Fibroblast of skin of scalp (primary cell): ENCODE measurements at regions not wholly inside any gene's neighbourhood (a gene's known extent, or its start where the extent isn't known, plus 50 kb on each side); places are given as distances from the start of the nearest gene placed in this dataset.
A peak's percentile ranks its signal among the peaks of the same experiment; 100 is the strongest.
"Not testable (repeated sequence)": the region's sequence is repeated elsewhere in the genome, so short reads cannot be mapped to it uniquely, and the experiment has no call there.

ENCODE experiments used
- DNase-seq: peaks from one replicate; pipeline ENCODE4 v3.0.0-alpha.2; 2013

GRCh38 chr15:38817427-38818156, 253.0 kb upstream of the RASGRP1 start:
- peak; percentile 80 for DNase-seq

- DNase-seq = no peak
Measured at GRCh38 chr15:38818157-38818790, 253.7 kb upstream of the RASGRP1 start.

- DNase-seq = no peak
Measured at GRCh38 chr15:38819387-38819950, 254.9 kb upstream of the RASGRP1 start.

- no peak for DNase-seq
Measured at GRCh38 chr15:38823263-38823662, 258.6 kb upstream of the RASGRP1 start.

GRCh38 chr15:38824719-38825118, 260.1 kb upstream of the RASGRP1 start:
- DNase-seq = no peak

- no peak for DNase-seq
Measured at GRCh38 chr15:38826880-38827279, 262.3 kb upstream of the RASGRP1 start.

- peak; percentile 81 for DNase-seq
Measured at GRCh38 chr15:38828031-38828532, 263.5 kb upstream of the RASGRP1 start.

- no peak for DNase-seq
Measured at GRCh38 chr15:38829086-38829485, 264.5 kb upstream of the RASGRP1 start.

- no peak for DNase-seq
Measured at GRCh38 chr15:38842226-38842625, 277.6 kb upstream of the RASGRP1 start.

- peak; percentile 92 for DNase-seq
Measured at GRCh38 chr15:38843051-38843501, 278.5 kb upstream of the RASGRP1 start.

GRCh38 chr15:38843736-38844590, 279.3 kb upstream of the RASGRP1 start:
- peak; percentile 97 for DNase-seq

- peak; percentile 79 for DNase-seq
Measured at GRCh38 chr15:38844736-38845135, 280.1 kb upstream of the RASGRP1 start.

- peak; percentile 65 for DNase-seq
Measured at GRCh38 chr15:38846346-38846745, 281.7 kb upstream of the RASGRP1 start.

GRCh38 chr15:38847666-38848065, 283.1 kb upstream of the RASGRP1 start:
- DNase-seq = peak; percentile 60

- peak; percentile 68 for DNase-seq
Measured at GRCh38 chr15:38849046-38849445, 284.4 kb upstream of the RASGRP1 start.

GRCh38 chr15:38852188-38852587, 287.6 kb upstream of the RASGRP1 start:
- not testable (repeated sequence) for DNase-seq

GRCh38 chr15:38853608-38854007, 289.0 kb upstream of the RASGRP1 start:
- DNase-seq = peak; percentile 73

- peak; percentile 57 for DNase-seq
Measured at GRCh38 chr15:38854506-38854905, 289.9 kb upstream of the RASGRP1 start.

- DNase-seq = no peak
Measured at GRCh38 chr15:38857814-38858213, 293.2 kb upstream of the RASGRP1 start.

GRCh38 chr15:38859574-38859973, 295.0 kb upstream of the RASGRP1 start:
- no peak for DNase-seq

GRCh38 chr15:38860253-38860652, 295.6 kb upstream of the RASGRP1 start:
- no peak for DNase-seq

GRCh38 chr15:38860674-38861073, 296.1 kb upstream of the RASGRP1 start:
- no peak for DNase-seq

GRCh38 chr15:38861108-38861507, 296.5 kb upstream of the RASGRP1 start:
- no peak for DNase-seq
